ENCODE measurements at regions not wholly inside any gene's neighbourhood (a gene's known extent, or its start where the extent isn't known, plus 50 kb on each side); places are given as distances from the start of the nearest gene placed in this dataset.

DNA sequence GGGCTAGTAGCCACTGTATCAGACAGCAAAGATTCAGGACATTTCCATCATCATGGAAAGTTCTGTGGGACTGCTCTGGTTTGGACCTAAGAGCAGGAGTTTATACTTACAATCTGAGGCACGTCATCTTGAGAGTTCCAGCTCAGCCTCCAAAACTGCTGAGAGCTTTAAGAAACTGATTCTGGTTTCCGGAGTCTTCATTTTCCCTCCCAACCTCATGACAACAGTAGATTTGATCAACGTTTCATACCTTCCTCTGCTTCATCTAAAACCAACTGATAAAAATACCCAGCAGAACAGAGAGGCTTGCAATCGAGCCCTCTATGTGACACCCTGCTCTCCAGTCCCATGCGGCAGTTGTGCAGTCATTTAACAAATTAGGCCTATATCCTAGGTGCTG is 64.3 kb upstream of the EPB41L1 start:
- no peak for FAIRE-seq
- DNase-seq (ENCODE audit: low read depth): no peak
- H3K4me3 ChIP-seq (ENCODE audit: low read depth, low read length): no peak overlapping the region
- no peak for TF ChIP-seq CTCF (IDR thresholded peaks at IDR 0.05; ENCODE audit: insufficient read depth, low read length, severe bottlenecking)
- no peaks in the 10 kb centered on the region for H3K36me3 ChIP-seq (ENCODE audit: control insufficient read depth, insufficient read depth, low read length)
- H3K27me3 ChIP-seq (ENCODE audit: control insufficient read depth, insufficient read depth, low read length): no peaks in the 10 kb centered on the region

- Histone ChIP-seq H3K4me3 (ENCODE audit: low read depth, low read length) (peak overlapping the region; percentile 58), H3K27me3 (ENCODE audit: control insufficient read depth, insufficient read depth, low read length) (no peaks in the 10 kb centered on the region), H3K36me3 (ENCODE audit: control insufficient read depth, insufficient read depth, low read length) (no peaks in the 10 kb centered on the region)
- DNase-seq (ENCODE audit: low read depth) (no peak), FAIRE-seq (no peak)
- TF ChIP-seq CTCF (IDR thresholded peaks at IDR 0.05; ENCODE audit: insufficient read depth, low read length, severe bottlenecking): no peak
These were observed 62.8 kb upstream of the EPB41L1 start for GRCh38 chr20:36091561-36092397.

GRCh38 chr20:36092398-36093024 is 62.0 kb upstream of the EPB41L1 start:
- H3K36me3 ChIP-seq (ENCODE audit: control insufficient read depth, insufficient read depth, low read length): no peaks in the 10 kb centered on the region
- FAIRE-seq (no peak), DNase-seq (ENCODE audit: low read depth) (no peak)
- TF ChIP-seq CTCF (IDR thresholded peaks at IDR 0.05; ENCODE audit: insufficient read depth, low read length, severe bottlenecking): no peak
- no peaks in the 10 kb centered on the region for H3K27me3 ChIP-seq (ENCODE audit: control insufficient read depth, insufficient read depth, low read length)
- peak overlapping the region; percentile 58 for H3K4me3 ChIP-seq (ENCODE audit: low read depth, low read length)

GRCh38 chr20:36093025-36093803 is 61.3 kb upstream of the EPB41L1 start:
- no peaks in the 10 kb centered on the region for H3K36me3 ChIP-seq (ENCODE audit: control insufficient read depth, insufficient read depth, low read length)
- peak overlapping the region; percentile 58 for H3K4me3 ChIP-seq (ENCODE audit: low read depth, low read length)
- DNase-seq (ENCODE audit: low read depth): no peak
- no peak for TF ChIP-seq CTCF (IDR thresholded peaks at IDR 0.05; ENCODE audit: insufficient read depth, low read length, severe bottlenecking)
- no peaks in the 10 kb centered on the region for H3K27me3 ChIP-seq (ENCODE audit: control insufficient read depth, insufficient read depth, low read length)
- FAIRE-seq: no peak

- Histone ChIP-seq H3K27me3 (ENCODE audit: control insufficient read depth, insufficient read depth, low read length) (no peaks in the 10 kb centered on the region), H3K36me3 (ENCODE audit: control insufficient read depth, insufficient read depth, low read length) (no peaks in the 10 kb centered on the region), H3K4me3 (ENCODE audit: low read depth, low read length) (peak overlapping the region; percentile 58)
- DNase-seq (ENCODE audit: low read depth) (no peak), FAIRE-seq (no peak)
- TF ChIP-seq CTCF (IDR thresholded peaks at IDR 0.05; ENCODE audit: insufficient read depth, low read length, severe bottlenecking): no peak
These were observed 60.8 kb upstream of the EPB41L1 start for GRCh38 chr20:36093804-36094145.

Data from bronchial epithelial cell (primary cell).